ENCODE measurements at regions not wholly inside any gene's neighbourhood (a gene's known extent, or its start where the extent isn't known, plus 50 kb on each side); places are given as distances from the start of the nearest gene placed in this dataset.
A peak's percentile ranks its signal among the peaks of the same experiment; 100 is the strongest.

DNA sequence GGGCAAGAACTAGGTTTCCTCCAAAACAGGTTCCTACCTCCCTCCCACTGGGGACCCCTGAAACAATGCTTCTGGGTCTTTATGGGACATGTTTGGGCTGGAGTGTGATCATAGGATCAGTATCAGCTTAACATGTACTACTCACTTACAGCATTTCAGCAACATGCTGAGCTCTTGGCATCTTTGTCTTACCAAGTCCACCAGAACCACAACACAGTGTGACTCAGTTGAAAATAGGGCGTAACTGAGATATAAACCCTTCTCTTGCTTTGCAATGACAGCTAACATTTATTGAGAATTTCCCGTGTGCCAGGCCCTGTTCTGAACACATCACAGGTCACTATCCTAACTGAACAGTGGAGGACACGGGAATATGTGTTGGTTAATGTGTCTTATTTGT is 218.5 kb upstream of the LNX1 start:
- TF ChIP-seq, protein P1, sequence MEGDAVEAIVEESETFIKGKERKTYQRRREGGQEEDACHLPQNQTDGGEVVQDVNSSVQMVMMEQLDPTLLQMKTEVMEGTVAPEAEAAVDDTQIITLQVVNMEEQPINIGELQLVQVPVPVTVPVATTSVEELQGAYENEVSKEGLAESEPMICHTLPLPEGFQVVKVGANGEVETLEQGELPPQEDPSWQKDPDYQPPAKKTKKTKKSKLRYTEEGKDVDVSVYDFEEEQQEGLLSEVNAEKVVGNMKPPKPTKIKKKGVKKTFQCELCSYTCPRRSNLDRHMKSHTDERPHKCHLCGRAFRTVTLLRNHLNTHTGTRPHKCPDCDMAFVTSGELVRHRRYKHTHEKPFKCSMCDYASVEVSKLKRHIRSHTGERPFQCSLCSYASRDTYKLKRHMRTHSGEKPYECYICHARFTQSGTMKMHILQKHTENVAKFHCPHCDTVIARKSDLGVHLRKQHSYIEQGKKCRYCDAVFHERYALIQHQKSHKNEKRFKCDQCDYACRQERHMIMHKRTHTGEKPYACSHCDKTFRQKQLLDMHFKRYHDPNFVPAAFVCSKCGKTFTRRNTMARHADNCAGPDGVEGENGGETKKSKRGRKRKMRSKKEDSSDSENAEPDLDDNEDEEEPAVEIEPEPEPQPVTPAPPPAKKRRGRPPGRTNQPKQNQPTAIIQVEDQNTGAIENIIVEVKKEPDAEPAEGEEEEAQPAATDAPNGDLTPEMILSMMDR (IDR thresholded peaks at IDR 0.05; ENCODE audit: extremely low read depth, missing control alignments): no peak
- no peak for DNase-seq (ENCODE audit: low spot score)

DNA sequence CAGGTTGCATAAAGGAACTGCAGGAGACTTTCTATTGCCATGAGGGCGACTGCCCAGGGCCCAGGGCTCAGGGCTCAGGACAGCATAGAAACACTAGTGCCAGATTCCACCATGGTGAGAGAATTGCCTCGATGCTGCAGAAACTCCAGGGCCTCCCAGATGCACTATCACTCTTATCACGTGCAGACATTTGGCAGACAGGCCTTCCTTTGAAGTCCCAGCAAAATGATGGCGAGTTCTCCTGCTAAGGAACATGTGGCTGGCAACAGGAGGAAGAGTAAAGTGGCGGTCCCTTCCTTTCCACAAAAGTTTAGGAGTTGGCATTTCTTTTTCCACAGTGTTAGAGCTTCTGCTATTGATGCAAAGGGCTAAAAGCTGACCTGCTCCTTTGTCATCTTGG is 214.0 kb upstream of the LNX1 start:
- no peak for DNase-seq (ENCODE audit: low spot score)
- TF ChIP-seq, protein P1 (IDR thresholded peaks at IDR 0.05; ENCODE audit: extremely low read depth, missing control alignments): no peak

DNA sequence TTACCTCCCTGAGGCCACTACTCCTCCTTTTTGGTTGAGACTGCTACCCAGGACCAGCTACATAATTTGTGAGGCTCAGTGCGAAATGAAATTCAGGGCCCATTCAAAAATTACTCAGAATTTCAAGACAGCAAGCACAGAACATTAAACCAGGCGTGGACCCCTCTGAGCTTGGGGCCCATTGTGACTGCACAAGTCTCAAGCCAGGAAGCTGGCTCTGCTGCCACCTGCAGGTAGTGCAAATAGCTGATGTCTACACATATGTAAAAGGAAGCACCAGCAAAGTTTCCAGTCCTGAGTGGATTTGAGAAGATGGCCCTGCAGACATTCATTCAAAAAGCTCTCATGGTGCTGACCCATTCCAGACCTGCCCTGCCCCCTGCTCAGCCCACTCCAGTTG is 213.4 kb upstream of the LNX1 start:
- DNase-seq (ENCODE audit: low spot score): peak; percentile 43
- TF ChIP-seq, protein P1 (IDR thresholded peaks at IDR 0.05; ENCODE audit: extremely low read depth, missing control alignments): peak; percentile 40

DNA sequence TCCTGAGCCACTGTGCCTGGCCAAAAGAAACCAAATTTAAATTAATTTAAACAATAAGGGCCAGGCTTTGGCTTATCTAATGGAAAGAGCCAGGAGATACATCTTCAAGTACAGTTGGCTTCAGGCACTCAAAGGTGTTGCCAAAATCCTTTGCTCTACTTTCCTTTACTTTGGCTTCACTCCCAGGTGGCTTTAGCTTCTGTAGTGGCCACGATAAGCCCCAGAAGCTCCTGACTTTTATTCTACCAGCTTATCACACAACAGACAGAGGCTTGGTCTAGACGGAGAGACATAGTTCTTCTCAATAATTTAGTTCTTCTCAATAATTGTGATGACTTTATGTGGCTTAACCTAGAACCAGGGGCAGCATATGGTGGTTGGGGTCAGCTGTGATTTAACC is 211.2 kb upstream of the LNX1 start:
- no peak for DNase-seq (ENCODE audit: low spot score)
- TF ChIP-seq, protein P1 (IDR thresholded peaks at IDR 0.05; ENCODE audit: extremely low read depth, missing control alignments): no peak

DNA sequence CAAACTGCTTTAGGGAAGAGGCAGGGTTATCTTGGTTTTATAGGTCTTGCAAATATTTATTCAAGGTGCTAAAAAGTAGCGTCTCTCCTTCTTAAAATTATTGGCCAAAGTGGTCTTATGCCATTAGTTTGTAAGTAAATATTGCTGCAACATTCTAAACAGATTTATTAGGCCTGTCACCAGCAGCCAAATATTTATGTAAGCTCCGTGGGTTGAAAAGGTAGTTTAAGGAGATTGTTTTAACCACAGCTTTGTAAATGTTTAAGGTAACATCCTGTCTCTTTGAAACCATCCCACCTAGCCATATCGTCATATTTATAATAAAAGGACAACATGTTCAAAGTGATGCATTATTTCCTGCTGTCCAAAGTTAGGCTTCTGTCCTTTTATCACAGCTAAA is 210.1 kb upstream of the LNX1 start:
- TF ChIP-seq, protein P1 (IDR thresholded peaks at IDR 0.05; ENCODE audit: extremely low read depth, missing control alignments): no peak
- no peak for DNase-seq (ENCODE audit: low spot score)

DNA sequence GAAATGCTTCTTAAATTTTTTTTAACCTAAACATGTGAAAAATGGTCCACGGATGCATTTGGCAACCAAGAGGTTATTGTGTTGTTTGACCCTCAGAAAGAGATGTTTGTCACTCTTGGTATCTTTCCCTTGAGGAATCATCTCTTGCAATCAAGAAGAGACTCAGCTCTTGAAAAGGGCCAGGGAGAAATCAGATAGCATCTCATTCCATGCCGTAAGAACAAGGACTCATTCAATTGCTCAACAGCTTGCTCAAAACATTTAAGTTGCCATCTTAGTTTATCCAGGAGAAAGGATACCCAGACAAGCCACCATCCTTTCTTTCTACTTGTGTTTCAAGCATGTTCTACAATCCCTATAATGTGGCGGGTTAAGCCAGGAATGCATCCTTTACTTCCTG is 209.5 kb upstream of the LNX1 start:
- TF ChIP-seq, protein P1 (IDR thresholded peaks at IDR 0.05; ENCODE audit: extremely low read depth, missing control alignments): no peak
- no peak for DNase-seq (ENCODE audit: low spot score)

DNA sequence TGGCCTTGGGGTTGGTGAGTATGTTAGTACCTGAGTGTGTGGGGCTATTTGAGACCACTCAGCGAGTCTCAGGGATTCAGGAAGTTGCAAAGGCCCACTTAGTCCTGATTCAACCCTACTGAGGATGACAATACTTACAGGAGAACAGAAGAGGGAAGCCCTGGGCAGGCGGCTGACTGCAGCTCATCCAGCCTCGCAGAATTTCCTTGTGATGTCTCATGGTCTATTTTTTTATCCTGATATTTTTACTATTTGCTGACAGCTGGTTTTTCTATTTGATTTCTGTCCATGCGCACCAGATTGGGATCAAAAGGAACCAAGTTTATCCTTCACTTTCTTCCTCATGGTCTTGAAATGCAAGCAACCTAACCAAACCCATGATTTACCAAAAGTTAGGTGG is 201.8 kb upstream of the LNX1 start:
- TF ChIP-seq, protein P1 (IDR thresholded peaks at IDR 0.05; ENCODE audit: extremely low read depth, missing control alignments): no peak
- no peak for DNase-seq (ENCODE audit: low spot score)

Measured in GM20000 (cell line).